ENCODE measurements at regions not wholly inside any gene's neighbourhood (a gene's known extent, or its start where the extent isn't known, plus 50 kb on each side); places are given as distances from the start of the nearest gene placed in this dataset.

DNA sequence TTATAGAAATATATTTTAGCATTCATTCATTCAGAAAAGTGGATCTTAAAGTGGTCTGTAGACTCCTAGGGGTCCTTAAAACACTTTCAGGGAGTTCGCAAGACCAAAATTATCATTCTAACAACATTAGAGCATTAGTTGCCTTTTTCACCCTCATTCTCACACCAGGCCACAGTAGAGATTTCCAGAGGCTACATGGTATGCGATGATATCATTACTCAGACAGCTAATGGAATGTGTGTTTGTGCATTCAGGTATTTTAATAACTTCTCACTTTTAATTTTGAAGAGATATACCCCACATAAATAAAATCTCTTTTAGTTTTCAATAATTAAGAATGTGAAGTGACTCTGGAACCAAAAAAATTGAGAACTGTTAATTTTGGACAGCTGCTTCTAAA, 206.9 kb downstream of the NSUN3 start:
- no peak for DNase-seq

- DNase-seq: no peak
These were observed 209.2 kb downstream of the NSUN3 start for GRCh38 chr3:94272016-94272415.

DNA sequence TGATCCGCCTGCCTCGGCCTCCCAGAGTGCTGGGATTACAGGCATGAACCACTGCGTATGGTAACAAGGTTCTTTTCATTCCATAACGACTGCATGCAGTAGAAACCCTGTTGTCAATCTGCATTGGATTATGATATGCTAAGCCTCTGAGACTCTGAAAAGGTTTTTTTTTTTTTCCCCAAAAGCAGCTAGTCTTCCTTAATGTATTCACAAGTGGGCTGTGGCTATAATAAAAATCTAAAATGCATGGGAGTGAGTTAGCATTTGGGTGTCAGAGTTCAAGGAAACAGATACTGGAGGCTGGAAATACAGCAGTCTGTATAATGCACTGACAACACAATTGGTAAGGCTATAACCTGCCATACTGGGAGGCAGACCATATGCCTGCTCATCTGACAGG, 218.1 kb downstream of the NSUN3 start:
- DNase-seq: no peak

GRCh38 chr3:94285872-94286271, 223.0 kb downstream of the NSUN3 start:
- DNase-seq: peak; percentile 14

GRCh38 chr3:94291686-94292085, 228.8 kb downstream of the NSUN3 start:
- no peak for DNase-seq

GRCh38 chr3:94292151-94292550, 229.3 kb downstream of the NSUN3 start:
- no peak for DNase-seq

DNA sequence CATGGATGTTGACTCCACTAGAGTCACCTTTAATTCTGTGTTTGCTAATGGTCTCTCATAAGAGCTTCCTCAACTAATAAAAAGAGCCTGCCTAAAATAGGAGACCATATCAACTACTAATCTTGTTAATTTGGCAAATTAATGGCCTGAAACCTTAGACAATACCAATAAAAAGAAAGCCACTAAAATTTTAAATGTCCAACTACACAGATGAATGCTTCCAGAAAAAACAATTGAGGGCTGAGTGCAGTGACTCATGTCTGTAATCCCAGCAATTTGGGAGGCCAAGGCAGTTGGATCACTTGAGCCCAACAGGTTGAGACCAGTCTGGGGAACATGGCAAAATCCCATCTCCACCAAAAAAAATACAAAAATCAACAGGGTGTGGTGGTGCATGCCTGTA, 230.9 kb downstream of the NSUN3 start:
- DNase-seq: no peak

DNA sequence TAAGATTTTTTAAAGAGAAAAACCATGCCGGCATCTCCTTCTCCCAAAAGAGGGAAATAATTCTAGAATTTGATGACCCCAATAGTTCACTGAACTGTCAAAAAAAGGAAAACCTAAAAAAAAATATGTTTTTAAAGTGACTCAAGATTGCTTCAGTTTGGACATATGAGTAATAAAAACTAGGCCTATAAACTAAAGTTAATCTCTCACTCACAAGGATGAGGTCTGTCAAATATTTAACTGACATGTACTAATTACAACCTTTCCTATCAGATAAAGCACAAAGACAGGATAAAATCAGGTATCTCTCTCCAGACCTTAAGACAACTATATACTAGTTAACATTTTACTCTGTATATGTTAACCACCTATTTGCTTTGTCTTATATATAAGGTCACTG, 231.9 kb downstream of the NSUN3 start:
- no peak for DNase-seq

- no peak for DNase-seq
These were observed 236.9 kb downstream of the NSUN3 start for GRCh38 chr3:94299716-94300115.

DNA sequence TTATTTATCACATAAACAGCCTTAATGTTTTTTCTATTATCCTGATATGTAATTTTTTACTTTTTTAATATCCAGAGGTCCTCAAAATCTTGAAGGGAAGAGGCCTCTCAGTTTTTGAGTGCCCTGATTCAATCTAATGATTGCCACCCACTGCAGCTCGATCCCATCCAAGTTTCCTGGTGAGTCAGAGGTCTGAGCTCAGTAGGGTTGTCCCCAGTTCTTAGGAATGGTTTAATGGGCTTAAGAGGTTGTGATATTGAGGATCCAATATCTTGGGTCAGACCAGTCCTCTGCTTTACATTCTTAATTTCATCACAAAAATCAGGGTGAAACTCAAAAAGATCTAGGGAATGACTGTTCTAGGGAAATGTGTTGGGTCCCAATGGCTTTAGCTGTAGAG, 238.5 kb downstream of the NSUN3 start:
- no peak for DNase-seq

GRCh38 chr3:94303266-94303665, 240.4 kb downstream of the NSUN3 start:
- no peak for DNase-seq

GRCh38 chr3:94303897-94304296, 241.0 kb downstream of the NSUN3 start:
- no peak for DNase-seq

GRCh38 chr3:94304954-94305353, 242.1 kb downstream of the NSUN3 start:
- DNase-seq: no peak

DNA sequence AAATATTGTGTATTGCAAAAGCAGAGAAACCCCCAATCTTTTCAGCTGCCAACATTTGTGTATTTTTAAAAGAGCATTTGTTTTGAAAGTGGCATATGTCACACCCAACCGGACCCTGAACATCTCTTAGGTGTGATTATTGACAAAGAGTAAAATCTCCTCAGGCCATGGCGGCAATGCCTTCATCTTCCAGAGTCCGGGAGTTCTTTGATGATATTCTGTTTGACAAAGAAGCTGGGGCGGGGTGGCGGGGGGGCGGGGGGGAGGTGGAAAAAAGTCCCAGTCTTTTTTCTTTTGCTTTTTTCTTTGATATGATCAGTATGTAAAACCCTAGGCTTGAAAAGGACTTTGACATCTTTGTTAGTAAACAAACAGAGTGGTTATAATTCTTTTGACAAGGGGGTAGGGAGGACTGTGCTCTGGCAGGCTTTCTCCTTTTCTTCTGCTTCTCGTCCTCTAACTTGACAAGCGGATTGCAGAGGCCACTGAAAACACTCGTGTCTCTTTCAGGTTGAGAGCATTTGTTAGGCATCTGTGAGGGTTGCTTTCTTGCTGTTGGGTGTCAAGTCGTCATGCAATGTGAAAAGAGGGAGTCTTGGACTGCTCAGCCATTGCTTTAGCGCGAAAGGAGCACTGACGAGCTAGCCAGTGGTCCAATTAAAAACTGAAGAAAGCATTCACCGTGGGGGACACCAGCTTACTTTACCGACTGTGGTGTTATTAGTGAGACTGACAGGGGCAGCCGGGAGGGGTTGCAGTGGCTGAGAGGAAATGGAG, 243.2 kb downstream of the NSUN3 start:
- no peak for DNase-seq

- DNase-seq: no peak
These were observed 244.7 kb downstream of the NSUN3 start for GRCh38 chr3:94307588-94307987.

GRCh38 chr3:94308767-94309166, 245.9 kb downstream of the NSUN3 start:
- DNase-seq: no peak

GRCh38 chr3:94310341-94311135, 247.7 kb downstream of the NSUN3 start:
- DNase-seq: no peak

DNA sequence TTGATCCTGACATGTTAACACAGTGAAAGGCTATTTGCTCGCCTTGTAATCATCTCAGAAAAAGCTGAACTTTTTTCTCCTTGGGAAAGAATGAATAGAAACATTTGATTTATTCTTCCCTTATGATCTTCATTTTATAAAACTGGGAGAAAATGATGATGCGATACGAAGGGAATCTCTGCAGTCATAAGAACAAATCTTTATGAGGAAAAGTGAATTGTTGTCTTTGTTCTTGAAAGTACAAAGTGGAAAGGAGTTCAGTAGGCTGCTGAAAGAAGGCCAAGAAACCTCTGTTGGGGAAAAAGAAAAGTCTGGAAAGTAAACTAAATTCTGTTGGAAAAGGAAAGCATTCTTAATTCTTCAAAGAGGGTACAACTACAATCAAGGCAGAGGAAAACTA, 248.8 kb downstream of the NSUN3 start:
- no peak for DNase-seq

DNA sequence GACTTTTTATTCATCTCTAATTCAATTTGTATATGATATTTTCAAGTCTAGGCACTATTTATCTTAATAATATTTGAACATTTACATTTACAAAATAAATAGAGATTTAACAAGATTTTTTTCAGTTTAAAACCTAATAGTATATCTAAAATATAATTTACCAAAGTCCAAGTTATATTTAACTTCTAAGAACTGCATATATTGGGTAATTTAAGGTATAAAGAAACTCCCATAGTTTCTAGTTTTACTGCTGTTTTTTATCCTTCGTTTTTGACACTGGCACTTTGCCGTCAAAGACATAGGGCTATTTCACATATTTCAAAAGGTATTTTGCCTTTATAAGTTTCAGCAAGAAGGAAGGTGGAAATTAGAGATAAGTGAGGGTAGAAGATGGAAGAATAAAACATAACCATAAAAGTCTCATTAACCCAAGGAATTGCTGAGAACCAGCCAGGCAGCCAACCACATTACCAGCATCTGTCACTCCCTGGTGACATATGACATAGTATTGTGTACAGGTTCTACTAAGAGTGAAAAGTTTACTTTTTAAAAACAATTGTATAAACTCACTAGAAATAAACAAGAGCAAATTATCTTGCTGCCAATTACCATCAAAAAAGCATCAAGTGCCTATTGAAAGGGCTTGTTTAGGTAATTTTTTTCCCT, 251.5 kb downstream of the NSUN3 start:
- no peak for DNase-seq

- DNase-seq: no peak
These were observed 254.2 kb downstream of the NSUN3 start for GRCh38 chr3:94317017-94317416.

- no peak for DNase-seq
These were observed 260.7 kb downstream of the NSUN3 start for GRCh38 chr3:94323596-94323995.

- DNase-seq: no peak
These were observed 269.0 kb downstream of the NSUN3 start for GRCh38 chr3:94331831-94332230.

DNA sequence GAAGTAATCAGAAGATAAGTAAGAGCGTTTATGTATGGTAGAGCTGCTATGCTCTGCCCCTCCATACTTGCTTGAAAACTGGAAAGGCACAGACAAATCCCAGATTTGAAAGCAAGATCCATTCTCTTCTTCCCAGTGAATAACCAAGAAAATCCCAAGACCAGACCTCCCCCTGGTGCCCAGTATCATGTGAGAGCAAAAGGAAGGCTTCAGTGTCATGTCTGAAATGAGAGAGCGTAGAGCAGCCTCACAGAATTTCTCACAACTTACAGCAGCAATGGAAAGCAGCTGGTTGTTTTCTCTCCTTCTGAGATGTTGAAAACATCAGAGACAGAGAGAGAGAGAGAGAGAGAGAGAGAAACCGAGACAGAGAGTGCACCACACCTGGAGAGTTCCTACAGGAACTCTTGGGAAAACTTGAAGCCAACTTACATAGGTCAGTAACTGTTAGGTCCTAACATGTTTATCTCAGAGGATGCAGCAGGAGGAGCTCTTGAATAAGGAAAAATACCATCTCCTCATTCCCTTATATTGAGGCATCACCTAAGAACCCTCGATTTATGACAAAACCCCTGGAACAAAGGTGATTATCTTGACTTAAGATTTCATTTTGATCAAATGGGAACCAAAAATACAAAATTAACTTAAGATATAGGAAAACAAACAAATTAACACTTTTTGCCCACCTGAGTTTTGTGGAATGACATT, 273.3 kb downstream of the NSUN3 start:
- DNase-seq: peak; percentile 15
